ENCODE measurements at regions not wholly inside any gene's neighbourhood (a gene's known extent, or its start where the extent isn't known, plus 50 kb on each side); places are given as distances from the start of the nearest gene placed in this dataset.
"Not testable (repeated sequence)": the region's sequence is repeated elsewhere in the genome, so short reads cannot be mapped to it uniquely, and the experiment has no call there.

- Mint-ChIP-seq H3K27ac (ENCODE audit: unreplicated experiment) (no peak overlapping the region), H3K36me3 (ENCODE audit: insufficient read depth, unreplicated experiment) (no peaks in the 10 kb centered on the region), H3K4me1 (ENCODE audit: low read depth, unreplicated experiment) (peaks cover 18% of the 10 kb centered on the region), H3K9me3 (ENCODE audit: low read depth, unreplicated experiment) (no peaks in the 10 kb centered on the region), H3K27me3 (ENCODE audit: unreplicated experiment) (no peaks in the 10 kb centered on the region), H3K4me3 (ENCODE audit: low read depth, unreplicated experiment) (no peak overlapping the region)
- TF ChIP-seq CTCF (IDR thresholded peaks at IDR 0.05; ENCODE audit: unreplicated experiment), result no peak
- no TSS peak for BruUV-seq (replicated peaks)
- CTCF ChIA-PET, result no interaction called here
- no peak for DNase-seq
- intact Hi-C loops (cut with micrococcal nuclease; ENCODE audit: unreplicated experiment), result no loop called here
These were observed 97.1 kb upstream of the OSBPL11 start for GRCh38 chr3:125692361-125692760.

GRCh38 chr3:125693887-125694286 lies 98.6 kb upstream of the OSBPL11 start:
- BruUV-seq (replicated peaks), result no TSS peak
- Mint-ChIP-seq H3K27me3 (ENCODE audit: unreplicated experiment) (no peaks in the 10 kb centered on the region), H3K36me3 (ENCODE audit: insufficient read depth, unreplicated experiment) (peaks cover 7% of the 10 kb centered on the region), H3K9me3 (ENCODE audit: low read depth, unreplicated experiment) (no peaks in the 10 kb centered on the region), H3K4me3 (ENCODE audit: low read depth, unreplicated experiment) (no peak overlapping the region), H3K27ac (ENCODE audit: unreplicated experiment) (no peak overlapping the region), H3K4me1 (ENCODE audit: low read depth, unreplicated experiment) (peaks cover 26% of the 10 kb centered on the region)
- no peak for DNase-seq
- CTCF ChIA-PET, result no interaction called here
- intact Hi-C loops (cut with micrococcal nuclease; ENCODE audit: unreplicated experiment), result no loop called here
- TF ChIP-seq CTCF (IDR thresholded peaks at IDR 0.05; ENCODE audit: unreplicated experiment), result no peak

GRCh38 chr3:125694761-125695294 lies 99.5 kb upstream of the OSBPL11 start:
- Mint-ChIP-seq H3K4me1 (ENCODE audit: low read depth, unreplicated experiment) (peaks cover 26% of the 10 kb centered on the region), H3K4me3 (ENCODE audit: low read depth, unreplicated experiment) (no peak overlapping the region), H3K36me3 (ENCODE audit: insufficient read depth, unreplicated experiment) (peaks cover 7% of the 10 kb centered on the region), H3K27ac (ENCODE audit: unreplicated experiment) (no peak overlapping the region), H3K27me3 (ENCODE audit: unreplicated experiment) (no peaks in the 10 kb centered on the region), H3K9me3 (ENCODE audit: low read depth, unreplicated experiment) (no peaks in the 10 kb centered on the region)
- TF ChIP-seq CTCF (IDR thresholded peaks at IDR 0.05; ENCODE audit: unreplicated experiment), result no peak
- CTCF ChIA-PET, result no interaction called here
- no TSS peak for BruUV-seq (replicated peaks)
- intact Hi-C loops (cut with micrococcal nuclease; ENCODE audit: unreplicated experiment), result no loop called here
- no peak for DNase-seq

GRCh38 chr3:125695688-125696087 lies 100.4 kb upstream of the OSBPL11 start:
- no TSS peak for BruUV-seq (replicated peaks)
- intact Hi-C loops (cut with micrococcal nuclease; ENCODE audit: unreplicated experiment), result no loop called here
- TF ChIP-seq CTCF (IDR thresholded peaks at IDR 0.05; ENCODE audit: unreplicated experiment), result no peak
- H3K27ac Mint-ChIP-seq (ENCODE audit: unreplicated experiment), result no peak overlapping the region
- H3K9me3 Mint-ChIP-seq (ENCODE audit: low read depth, unreplicated experiment), result no peaks in the 10 kb centered on the region
- H3K27me3 Mint-ChIP-seq (ENCODE audit: unreplicated experiment), result no peaks in the 10 kb centered on the region
- H3K4me3 Mint-ChIP-seq (ENCODE audit: low read depth, unreplicated experiment), result no peak overlapping the region
- CTCF ChIA-PET, result no interaction called here
- no peak for DNase-seq
- peaks cover 26% of the 10 kb centered on the region for H3K4me1 Mint-ChIP-seq (ENCODE audit: low read depth, unreplicated experiment)
- peaks cover 7% of the 10 kb centered on the region for H3K36me3 Mint-ChIP-seq (ENCODE audit: insufficient read depth, unreplicated experiment)

GRCh38 chr3:125697126-125697525 lies 101.8 kb upstream of the OSBPL11 start:
- H3K4me3 Mint-ChIP-seq (ENCODE audit: low read depth, unreplicated experiment); H3K27ac Mint-ChIP-seq (ENCODE audit: unreplicated experiment); H3K36me3 Mint-ChIP-seq (ENCODE audit: insufficient read depth, unreplicated experiment); intact Hi-C loops (cut with micrococcal nuclease; ENCODE audit: unreplicated experiment); H3K27me3 Mint-ChIP-seq (ENCODE audit: unreplicated experiment); CTCF ChIA-PET; BruUV-seq (replicated peaks); H3K9me3 Mint-ChIP-seq (ENCODE audit: low read depth, unreplicated experiment); DNase-seq: not testable (repeated sequence)
- H3K4me1 Mint-ChIP-seq (ENCODE audit: low read depth, unreplicated experiment), result peaks cover 26% of the 10 kb centered on the region
